Esophagus muscularis mucosa (tissue), 4 donors: ENCODE measurements at regions not wholly inside any gene's neighbourhood (a gene's known extent, or its start where the extent isn't known, plus 50 kb on each side); places are given as distances from the start of the nearest gene placed in this dataset.

Source experiments
- DNase-seq: peaks from one replicate; pipeline ENCODE4 v3.0.0-alpha.2; 2017; ENCODE audit errors: extremely low spot score
- H3K27ac ChIP-seq, 4 donors: fragments of 200-600 bp; sonication (generic); replicated peaks in 1 of 4; 1 replicate in 3 of 4; 2 replicates in 1 of 4; pipeline ENCODE4 v1.5.1; 2016 to 2019; ENCODE audit warnings: mild to moderate bottlenecking in 1 of 4
- H3K27me3 ChIP-seq, 4 donors: fragments of 200-600 bp; sonication (generic); one replicate each; pipeline versions ENCODE4 v1.5.1 to v1.6.0; 2016 to 2019
- H3K36me3 ChIP-seq, 4 donors: fragments of 200-600 bp; sonication (generic); one replicate each; pipeline ENCODE4 v1.5.1; 2016 to 2019
- H3K4me1 ChIP-seq, 4 donors: fragments of 200-600 bp; sonication (generic); one replicate each; pipeline ENCODE4 v1.5.1; 2016 to 2019
- H3K4me3 ChIP-seq, 4 donors: fragments of 200-600 bp; sonication (generic); 1 replicate in 2 of 4; 2 replicates in 2 of 4; pipeline ENCODE4 v1.5.1; 2016 to 2019; ENCODE audit warnings: mild to moderate bottlenecking in 4 of 4, moderate library complexity in 1 of 4
- H3K9me3 ChIP-seq, 4 donors: fragments of 200-600 bp; sonication (generic); 1 replicate in 3 of 4; 2 replicates in 1 of 4; pipeline ENCODE4 v1.5.1; 2016 to 2019
- CTCF ChIP-seq, 3 experiments: fragments of 200-600 bp in 2 of 3; fragments of 450-650 bp in 1 of 3; sonication (generic) in 2 of 3; IDR thresholded peaks; one replicate each; pipeline ENCODE4 v1.5.1; 2017 to 2019; ENCODE audit warnings: antibody characterized with exemption in 3 of 3, mild to moderate bottlenecking in 2 of 3, moderate library complexity in 1 of 3
- EP300 ChIP-seq: sonication (generic); formaldehyde crosslinking; IDR thresholded peaks from one replicate; pipeline ENCODE4 v1.6.1; 2017; ENCODE audit warnings: antibody characterized with exemption
- POLR2A ChIP-seq: fragments of 450-650 bp; IDR thresholded peaks from one replicate; pipeline ENCODE4 v1.6.1; 2017; ENCODE audit warnings: antibody characterized with exemption, moderate library complexity, mild to moderate bottlenecking, low read depth
- POLR2AphosphoS5 ChIP-seq, 2 donors: sonication (generic); formaldehyde crosslinking; IDR thresholded peaks; one replicate each; pipeline ENCODE4 v1.6.1; 2017; ENCODE audit warnings: antibody characterized with exemption in 2 of 2
- WGBS: methylation state at CpG from one replicate; pipeline ENCODE4 v1.1.5; 2018; 5-methylcytosine and 5-hydroxymethylcytosine counted together
- intact Hi-C: fragments of 100-400 bp; cut with DNase I; formaldehyde crosslinking; loops from one replicate; pipeline ENCODE4 v1.15.1; 2023

GRCh38 chr5:171676286-171676944 lies 109.2 kb upstream of the SMIM23 start:
- intact Hi-C loops = no loop called here
- DNase-seq = no peak
- Histone ChIP-seq H3K36me3 (no peaks in the 10 kb centered on the region), H3K9me3 (peaks cover 0 to 13% (median 3%) of the 10 kb centered on the region in 4 donors), H3K27me3 (peaks cover 0 to 23% (median 0%) of the 10 kb centered on the region in 4 donors), H3K4me1 (peaks cover 0 to 6% (median 0%) of the 10 kb centered on the region in 4 donors), H3K4me3 (no peak overlapping the region), H3K27ac (no peak overlapping the region)
- WGBS = 89% methylated on average over 5 of the region's 6 CpGs
- TF ChIP-seq CTCF (IDR thresholded peaks at IDR 0.05) = no peak
- TF ChIP-seq POLR2A = no peak
- TF ChIP-seq POLR2AphosphoS5 (IDR thresholded peaks at IDR 0.05) = no peak
- TF ChIP-seq EP300 = no peak

- no peaks in the 10 kb centered on the region for H3K36me3 ChIP-seq
- WGBS = 25% methylated on average over 1 of the region's 1 CpG
- DNase-seq = no peak
- H3K9me3 ChIP-seq = peaks cover 0 to 10% (median 2%) of the 10 kb centered on the region in 4 donors
- TF ChIP-seq POLR2AphosphoS5 (IDR thresholded peaks at IDR 0.05) (no peak), CTCF (IDR thresholded peaks at IDR 0.05) (no peak), POLR2A (no peak), EP300 (no peak)
- H3K27me3 ChIP-seq = peaks cover 0 to 42% (median 0%) of the 10 kb centered on the region in 4 donors
- intact Hi-C loops = no loop called here
- H3K27ac ChIP-seq = no peak overlapping the region
- no peak overlapping the region for H3K4me3 ChIP-seq
- peaks cover 0 to 6% (median under 1%) of the 10 kb centered on the region in 4 donors for H3K4me1 ChIP-seq
Observed at GRCh38 chr5:171678646-171679045, 107.0 kb upstream of the SMIM23 start.

GRCh38 chr5:171680485-171680884 lies 105.1 kb upstream of the SMIM23 start:
- no peak overlapping the region for H3K4me3 ChIP-seq
- H3K27ac ChIP-seq = no peak overlapping the region
- intact Hi-C loops = no loop called here
- no peak for DNase-seq
- H3K9me3 ChIP-seq = no peaks in the 10 kb centered on the region
- peaks cover 0 to 6% (median 1%) of the 10 kb centered on the region in 4 donors for H3K4me1 ChIP-seq
- H3K36me3 ChIP-seq = no peaks in the 10 kb centered on the region
- TF ChIP-seq POLR2A = no peak
- peaks cover 0 to 34% (median 0%) of the 10 kb centered on the region in 4 donors for H3K27me3 ChIP-seq
- WGBS = 87% methylated on average over 5 of the region's 6 CpGs

- no peak for DNase-seq
- WGBS = 93% methylated on average over 4 of the region's 4 CpGs
- no peaks in the 10 kb centered on the region for H3K36me3 ChIP-seq
- H3K4me3 ChIP-seq = no peak overlapping the region
- H3K4me1 ChIP-seq = peaks cover 0 to 6% (median 1%) of the 10 kb centered on the region in 4 donors
- intact Hi-C loops = no loop called here
- H3K27me3 ChIP-seq = peaks cover 0 to 32% (median 0%) of the 10 kb centered on the region in 4 donors
- H3K9me3 ChIP-seq = no peaks in the 10 kb centered on the region
- TF ChIP-seq POLR2A = no peak
- TF ChIP-seq CTCF (IDR thresholded peaks at IDR 0.05) = no peak
- TF ChIP-seq EP300 = no peak
- TF ChIP-seq POLR2AphosphoS5 (IDR thresholded peaks at IDR 0.05) = no peak
- H3K27ac ChIP-seq = no peak overlapping the region
Observed at GRCh38 chr5:171681061-171681460, 104.6 kb upstream of the SMIM23 start.

GRCh38 chr5:171681677-171682076 lies 103.9 kb upstream of the SMIM23 start:
- H3K4me3 ChIP-seq = no peak overlapping the region
- peaks cover 0 to 6% (median 1%) of the 10 kb centered on the region in 4 donors for H3K4me1 ChIP-seq
- WGBS = 52% methylated on average over 6 of the region's 6 CpGs
- intact Hi-C loops = no loop called here
- H3K36me3 ChIP-seq = no peaks in the 10 kb centered on the region
- peaks cover 0 to 34% (median 0%) of the 10 kb centered on the region in 4 donors for H3K27me3 ChIP-seq
- H3K27ac ChIP-seq = no peak overlapping the region
- DNase-seq = no peak
- TF ChIP-seq POLR2AphosphoS5 (IDR thresholded peaks at IDR 0.05) = no peak
- no peak for TF ChIP-seq POLR2A
- no peak for TF ChIP-seq CTCF (IDR thresholded peaks at IDR 0.05)
- no peak for TF ChIP-seq EP300
- H3K9me3 ChIP-seq = no peaks in the 10 kb centered on the region
